HUES6 (cell line): ENCODE measurements at regions not wholly inside any gene's neighbourhood (a gene's known extent, or its start where the extent isn't known, plus 50 kb on each side); places are given as distances from the start of the nearest gene placed in this dataset.
"Not testable (repeated sequence)": the region's sequence is repeated elsewhere in the genome, so short reads cannot be mapped to it uniquely, and the experiment has no call there.

Experiments used
- H3K27ac ChIP-seq: 2 replicates; pipeline ENCODE4 v1.7.0; 2013; ENCODE audit warnings: low read depth, mild to moderate bottlenecking, low read length, inconsistent platforms
- H3K27me3 ChIP-seq: 2 replicates; pipeline ENCODE4 v1.6.1; 2013; ENCODE audit warnings: low read length; ENCODE audit not compliant: control insufficient read depth, insufficient read depth
- H3K36me3 ChIP-seq: 2 replicates; pipeline ENCODE4 v1.6.1; 2013; ENCODE audit warnings: low read length; ENCODE audit not compliant: control insufficient read depth, insufficient read depth
- H3K4me1 ChIP-seq: 2 replicates; pipeline ENCODE4 v1.6.1; 2013; ENCODE audit warnings: low read length; ENCODE audit not compliant: control insufficient read depth, insufficient read depth
- H3K4me3 ChIP-seq: 2 replicates; pipeline ENCODE4 v1.5.1; 2013; ENCODE audit warnings: low read depth, low read length
- H3K9ac ChIP-seq: one replicate; pipeline ENCODE4 v1.6.1; 2013; ENCODE audit warnings: mild to moderate bottlenecking, low read length
- H3K9me3 ChIP-seq: 2 replicates; pipeline ENCODE4 v1.6.1; 2013; ENCODE audit warnings: low read depth, low read length; ENCODE audit not compliant: control insufficient read depth, insufficient read depth

DNA sequence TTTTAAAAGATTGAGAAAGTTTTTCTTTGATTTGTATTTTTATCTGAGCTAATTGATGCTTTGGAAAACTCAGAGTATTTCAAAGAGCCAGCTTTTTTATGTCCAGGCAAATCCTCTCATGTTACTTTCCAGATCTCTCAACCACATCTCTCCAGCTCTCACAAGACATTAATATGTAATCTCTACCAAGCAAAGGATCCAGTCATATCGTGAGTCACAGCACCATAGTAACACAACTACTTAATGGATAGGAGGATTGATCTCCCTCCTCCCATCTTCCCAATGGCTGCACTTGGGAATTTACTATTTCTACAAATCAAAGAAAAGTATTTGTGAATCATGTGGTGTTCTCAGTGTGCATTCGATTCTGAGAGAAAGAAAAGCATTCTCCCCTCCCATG is 63.3 kb downstream of the POU4F1 start:
- Histone ChIP-seq H3K9me3 (no peaks in the 10 kb centered on the region), H3K4me1 (no peaks in the 10 kb centered on the region), H3K27me3 (no peaks in the 10 kb centered on the region), H3K27ac (no peak overlapping the region), H3K9ac (no peak overlapping the region), H3K4me3 (no peak overlapping the region), H3K36me3 (no peaks in the 10 kb centered on the region)

DNA sequence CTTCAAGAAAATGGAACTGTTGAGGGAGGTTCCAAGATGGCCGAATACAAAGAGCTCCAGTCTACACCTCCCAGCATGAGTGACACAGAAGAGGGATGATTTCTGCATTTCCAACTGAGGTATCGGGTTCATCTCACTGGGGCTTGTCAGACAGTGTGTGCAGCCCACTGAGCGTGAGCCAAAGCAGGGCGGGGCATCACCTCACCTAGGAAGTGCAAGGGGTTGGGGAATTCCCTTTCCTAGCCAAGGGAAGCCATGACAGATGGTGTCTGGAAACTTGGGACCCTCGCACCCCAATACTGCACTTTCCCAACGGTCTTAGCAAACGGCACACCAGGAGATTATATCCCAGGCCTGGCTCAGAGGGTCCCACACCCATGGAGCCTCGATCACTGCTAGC is 77.3 kb downstream of the POU4F1 start:
- H3K4me1 ChIP-seq, H3K27ac ChIP-seq, H3K36me3 ChIP-seq, H3K27me3 ChIP-seq, H3K9ac ChIP-seq, H3K4me3 ChIP-seq, H3K9me3 ChIP-seq: not testable (repeated sequence)

DNA sequence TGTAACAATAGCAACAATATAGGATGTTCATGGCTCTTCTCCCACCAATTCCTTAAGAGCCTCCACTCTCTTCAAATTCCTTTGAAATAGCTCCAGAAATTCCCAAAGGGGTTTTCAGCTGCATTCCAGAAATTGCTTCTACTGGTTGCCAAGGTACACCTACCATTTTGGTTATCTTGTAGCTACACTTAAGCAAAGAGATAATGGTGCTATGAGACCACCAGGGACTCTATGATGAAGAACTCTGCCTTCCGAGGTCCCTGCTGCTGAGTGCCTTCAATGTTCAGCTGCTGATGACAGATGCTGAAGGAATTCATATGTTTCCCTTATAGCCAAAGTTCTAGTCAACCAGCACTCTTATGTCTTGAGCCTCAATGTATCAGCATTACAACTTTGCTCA is 78.4 kb downstream of the POU4F1 start:
- H3K27ac ChIP-seq = no peak overlapping the region
- H3K36me3 ChIP-seq = no peaks in the 10 kb centered on the region
- no peaks in the 10 kb centered on the region for H3K4me1 ChIP-seq
- no peak overlapping the region for H3K4me3 ChIP-seq
- H3K9me3 ChIP-seq = peaks cover 7% of the 10 kb centered on the region; the same call in 1 of the 2 replicates
- no peaks in the 10 kb centered on the region for H3K27me3 ChIP-seq
- H3K9ac ChIP-seq = no peak overlapping the region

DNA sequence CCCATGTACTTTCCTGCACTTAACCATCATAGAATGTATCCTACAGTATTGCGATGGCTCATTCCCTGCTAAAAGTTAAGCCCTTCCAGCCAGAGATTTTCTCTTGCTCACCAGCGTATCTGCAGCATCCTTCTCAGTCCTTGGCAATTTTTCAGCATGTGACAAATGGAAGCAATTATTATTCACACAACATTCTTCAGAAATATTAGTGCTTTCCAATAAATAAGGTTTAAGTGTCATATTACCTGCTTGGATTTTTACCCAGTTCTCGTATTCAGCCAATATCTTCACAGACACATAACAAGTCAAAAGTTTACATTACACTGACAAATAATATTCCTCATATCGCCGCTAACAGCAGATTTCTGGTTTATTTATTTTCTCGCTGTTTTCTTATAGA is 82.3 kb downstream of the POU4F1 start:
- no peaks in the 10 kb centered on the region for H3K4me1 ChIP-seq
- no peak overlapping the region for H3K27ac ChIP-seq
- no peak overlapping the region for H3K9ac ChIP-seq
- H3K27me3 ChIP-seq = no peaks in the 10 kb centered on the region
- H3K9me3 ChIP-seq = peaks cover 9% of the 10 kb centered on the region; the same call in 1 of the 2 replicates
- no peaks in the 10 kb centered on the region for H3K36me3 ChIP-seq
- no peak overlapping the region for H3K4me3 ChIP-seq

DNA sequence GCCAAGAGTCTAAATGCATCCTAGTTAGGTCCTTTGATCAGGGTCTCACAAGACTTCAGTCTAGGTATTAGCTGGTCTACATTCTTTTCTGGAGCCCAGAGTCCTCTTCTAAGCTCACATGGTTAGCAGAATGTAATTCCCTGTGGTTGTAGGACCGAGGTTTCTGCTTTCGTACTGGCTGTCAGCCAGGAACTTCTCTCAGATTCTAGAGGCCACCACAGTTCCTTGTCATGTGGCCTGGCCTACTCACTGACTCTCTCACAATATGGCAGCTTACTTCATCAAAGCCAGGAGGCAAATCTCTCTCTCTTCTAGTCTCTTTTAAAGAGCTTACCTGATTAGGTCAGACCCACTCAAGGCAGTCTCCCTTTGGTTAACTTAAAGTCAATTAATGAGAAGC is 82.9 kb downstream of the POU4F1 start:
- Histone ChIP-seq H3K27ac (no peak overlapping the region), H3K9ac (no peak overlapping the region), H3K4me1 (no peaks in the 10 kb centered on the region), H3K4me3 (no peak overlapping the region), H3K9me3 (peaks cover 6% of the 10 kb centered on the region; the same call in 1 of the 2 replicates), H3K27me3 (no peaks in the 10 kb centered on the region), H3K36me3 (no peaks in the 10 kb centered on the region)

DNA sequence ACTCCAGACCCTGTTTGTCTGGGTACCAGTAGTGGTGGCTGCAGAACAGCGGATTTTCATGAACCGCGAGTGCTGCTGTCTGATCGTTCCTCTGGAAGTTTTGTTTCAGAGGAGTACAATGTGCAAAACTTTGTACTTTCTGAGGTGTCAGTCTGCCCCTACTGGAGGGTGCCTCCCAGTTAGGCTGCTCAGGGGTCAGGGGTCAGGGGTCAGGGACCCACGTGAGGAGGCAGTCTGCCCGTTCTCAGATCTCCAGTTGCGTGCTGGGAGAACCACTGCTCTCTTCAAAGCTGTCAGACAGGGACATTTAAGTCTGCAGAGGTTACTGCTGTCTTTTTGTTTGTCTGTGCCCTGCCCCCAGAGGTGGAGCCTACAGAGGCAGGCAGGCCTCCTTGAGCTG is 84.9 kb downstream of the POU4F1 start:
- H3K27ac ChIP-seq, H3K4me3 ChIP-seq, H3K27me3 ChIP-seq, H3K9me3 ChIP-seq, H3K4me1 ChIP-seq, H3K9ac ChIP-seq, H3K36me3 ChIP-seq: not testable (repeated sequence)

DNA sequence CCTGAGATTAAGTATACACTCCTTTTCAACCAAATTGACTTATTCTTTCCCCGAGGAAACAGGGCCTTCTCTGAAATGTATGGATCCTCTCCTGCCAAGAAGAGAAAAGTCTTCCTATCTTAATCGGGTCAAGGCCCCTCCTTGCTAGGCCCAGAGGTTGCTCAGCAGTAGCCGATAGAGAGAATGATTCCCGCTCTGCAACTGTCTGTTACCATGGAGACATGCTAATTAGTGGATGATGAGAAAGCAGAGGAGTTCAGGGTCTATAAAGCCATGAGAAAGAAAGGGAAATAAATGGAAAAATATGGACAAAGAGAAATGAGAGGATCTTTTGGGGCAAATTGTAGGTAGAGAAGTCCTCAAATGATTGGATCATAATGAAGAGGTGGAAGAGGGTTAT is 103.5 kb downstream of the POU4F1 start:
- Histone ChIP-seq H3K27me3 (no peaks in the 10 kb centered on the region; the same call in 1 of the 2 replicates), H3K9ac (no peak overlapping the region), H3K36me3 (no peaks in the 10 kb centered on the region), H3K4me3 (no peak overlapping the region), H3K9me3 (no peaks in the 10 kb centered on the region), H3K27ac (no peak overlapping the region), H3K4me1 (no peaks in the 10 kb centered on the region)

DNA sequence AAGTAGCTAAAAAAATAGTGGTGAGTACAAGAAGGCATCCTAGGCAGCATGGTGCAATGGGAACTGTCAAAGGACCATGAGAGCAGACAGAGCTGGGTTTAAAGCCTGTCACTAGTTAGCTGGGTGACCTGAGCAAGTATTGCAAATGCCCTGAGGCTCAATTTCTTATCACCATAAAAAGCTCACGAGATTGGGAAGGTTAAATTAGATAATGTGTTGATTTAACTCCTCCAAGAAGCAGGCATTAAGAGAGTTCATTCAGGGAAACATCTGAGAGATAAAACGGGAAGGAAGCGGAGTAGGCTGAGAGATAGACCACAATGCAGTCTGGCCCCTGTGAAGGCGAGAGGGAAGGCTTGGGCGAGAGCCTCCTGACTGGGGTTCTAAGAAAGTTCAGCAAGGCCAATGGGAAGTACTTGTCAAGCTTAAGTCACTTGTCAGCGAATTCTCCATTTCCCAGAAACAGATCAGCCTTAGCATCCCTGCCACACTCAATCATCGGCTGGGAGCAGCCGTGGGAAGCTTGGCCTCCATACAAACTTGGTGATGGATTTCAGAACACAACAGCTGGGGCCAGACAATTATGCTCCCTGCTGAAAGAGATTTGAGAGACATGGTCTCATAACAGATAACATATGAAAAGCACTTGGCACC is 105.5 kb downstream of the POU4F1 start:
- no peak overlapping the region for H3K27ac ChIP-seq
- no peaks in the 10 kb centered on the region for H3K4me1 ChIP-seq
- H3K27me3 ChIP-seq = no peaks in the 10 kb centered on the region; the same call in 1 of the 2 replicates
- no peaks in the 10 kb centered on the region for H3K9me3 ChIP-seq
- no peak overlapping the region for H3K9ac ChIP-seq
- H3K4me3 ChIP-seq = no peak overlapping the region
- H3K36me3 ChIP-seq = no peaks in the 10 kb centered on the region

DNA sequence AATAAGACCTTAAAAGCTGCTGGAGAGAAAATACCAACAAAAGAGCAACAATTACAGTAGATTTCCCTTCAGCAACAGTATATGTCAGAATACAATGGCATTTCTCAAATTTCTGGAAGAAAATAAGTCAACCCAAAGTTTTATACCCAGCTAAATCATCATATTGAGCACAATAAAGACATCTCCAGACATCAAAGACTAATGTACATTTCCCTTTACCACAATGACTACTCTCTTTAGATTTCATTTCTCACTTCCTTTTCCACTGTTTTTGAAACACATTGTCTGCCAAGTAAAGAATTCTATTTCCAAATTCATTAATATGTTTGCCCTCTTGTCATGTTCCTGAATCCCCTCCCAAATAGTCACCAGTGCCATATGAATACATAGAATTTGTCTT is 111.4 kb downstream of the POU4F1 start:
- H3K9me3 ChIP-seq = no peaks in the 10 kb centered on the region
- H3K4me1 ChIP-seq = no peaks in the 10 kb centered on the region
- H3K4me3 ChIP-seq = no peak overlapping the region
- H3K27me3 ChIP-seq = no peaks in the 10 kb centered on the region
- no peak overlapping the region for H3K27ac ChIP-seq
- H3K36me3 ChIP-seq = no peaks in the 10 kb centered on the region
- no peak overlapping the region for H3K9ac ChIP-seq

DNA sequence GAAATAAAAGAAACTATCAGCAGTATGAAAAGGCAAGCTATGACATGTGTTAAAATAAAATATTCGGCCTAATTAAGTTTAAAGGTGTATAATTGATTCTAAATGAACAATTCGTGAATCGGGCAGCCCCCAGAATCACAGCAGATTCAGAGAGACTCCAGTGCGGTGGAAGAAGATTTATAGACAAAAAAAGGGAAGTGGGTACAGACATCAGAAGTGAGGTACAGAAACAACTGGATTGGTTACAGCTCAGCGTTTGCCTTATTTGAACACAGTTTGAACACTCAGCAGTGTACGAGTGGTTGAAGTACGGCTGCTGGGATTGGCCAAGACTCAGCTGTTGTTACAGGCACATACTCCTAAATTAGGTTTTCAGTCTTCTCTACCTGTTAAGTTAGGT is 113.1 kb downstream of the POU4F1 start:
- H3K36me3 ChIP-seq, H3K4me3 ChIP-seq, H3K9me3 ChIP-seq: not testable (repeated sequence)

DNA sequence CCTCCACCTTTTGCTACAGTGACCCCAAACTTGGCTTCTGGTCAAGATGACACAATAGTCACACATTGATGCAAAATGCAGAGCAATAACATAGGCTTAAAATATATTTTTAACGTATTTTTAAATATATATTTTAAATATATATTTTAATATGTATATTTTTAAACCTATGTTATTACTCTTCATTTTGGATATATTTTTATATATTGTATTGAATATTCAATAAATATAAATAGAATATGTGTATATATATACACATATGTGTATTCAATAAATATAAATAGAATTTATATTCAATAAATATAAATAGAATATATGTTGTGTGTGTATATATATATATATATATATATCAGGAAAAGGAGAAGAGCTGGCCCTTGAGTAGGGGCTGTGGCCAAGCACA is 115.6 kb downstream of the POU4F1 start:
- Histone ChIP-seq H3K27me3 (no peaks in the 10 kb centered on the region), H3K9ac (no peak overlapping the region), H3K9me3 (no peaks in the 10 kb centered on the region), H3K4me3 (no peak overlapping the region), H3K4me1 (no peaks in the 10 kb centered on the region), H3K27ac (no peak overlapping the region), H3K36me3 (no peaks in the 10 kb centered on the region)

More for the DNA sequence above, 113.1 kb downstream of the POU4F1 start:
- H3K9ac ChIP-seq, H3K27ac ChIP-seq, H3K27me3 ChIP-seq, H3K4me1 ChIP-seq: not testable (repeated sequence)

DNA sequence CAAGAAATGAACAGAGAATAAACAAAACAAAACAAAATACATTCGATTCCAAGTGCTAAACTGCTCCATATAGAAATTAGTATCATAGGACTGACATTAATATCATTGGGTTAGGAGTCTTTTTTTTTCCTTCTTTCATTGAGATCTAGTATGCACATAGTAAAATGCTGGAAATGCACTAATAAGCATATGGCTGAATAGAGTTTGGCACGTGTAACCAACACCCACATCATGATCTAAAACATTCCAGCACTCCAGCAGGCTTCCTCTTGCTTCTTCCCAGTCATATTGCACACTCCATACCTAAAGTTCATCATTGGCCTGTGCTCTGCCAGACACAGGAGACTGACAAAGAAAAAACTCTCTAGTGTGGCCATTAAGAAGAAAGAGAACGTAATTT is 117.5 kb downstream of the POU4F1 start:
- Histone ChIP-seq H3K27me3 (no peaks in the 10 kb centered on the region), H3K27ac (no peak overlapping the region), H3K4me1 (no peaks in the 10 kb centered on the region), H3K9me3 (no peaks in the 10 kb centered on the region), H3K4me3 (no peak overlapping the region), H3K36me3 (no peaks in the 10 kb centered on the region), H3K9ac (no peak overlapping the region)
